Neural crest cell (in vitro differentiated cells): ENCODE measurements at regions not wholly inside any gene's neighbourhood (a gene's known extent, or its start where the extent isn't known, plus 50 kb on each side); places are given as distances from the start of the nearest gene placed in this dataset.

Experiments
- DNase-seq: peaks from one replicate; pipeline ENCODE4 v3.0.0; 2021; ENCODE audit warnings: low read depth, mixed read lengths, low spot score
- H3K27ac Mint-ChIP-seq: one replicate; pipeline ENCODE4 v1.8.0; 2021; ENCODE audit warnings: mild to moderate bottlenecking, mixed read lengths; ENCODE audit not compliant: unreplicated experiment
- H3K27me3 Mint-ChIP-seq: 2 replicates; pipeline ENCODE4 v1.8.0; 2021; ENCODE audit warnings: low read depth, mild to moderate bottlenecking, mixed read lengths
- H3K36me3 Mint-ChIP-seq: 2 replicates; pipeline ENCODE4 v1.8.0; 2021; ENCODE audit warnings: low read depth, mild to moderate bottlenecking, mixed read lengths
- H3K4me1 Mint-ChIP-seq: 2 replicates; pipeline ENCODE4 v1.8.0; 2021; ENCODE audit warnings: mixed read lengths
- H3K4me3 Mint-ChIP-seq: one replicate; pipeline ENCODE4 v1.8.0; 2021; ENCODE audit warnings: mild to moderate bottlenecking, mixed read lengths
- H3K9me3 Mint-ChIP-seq: 2 replicates; pipeline ENCODE4 v1.8.0; 2021; ENCODE audit warnings: mixed read lengths
- CTCF ChIP-seq: fragments of 200-600 bp; sonication (generic); conservative IDR thresholded peaks from 2 replicates; pipeline ENCODE4 v1.5.0; 2021; ENCODE audit warnings: antibody characterized with exemption, mild to moderate bottlenecking

GRCh38 chr2:33727361-33728032, 128.4 kb upstream of the FAM98A start:
- no peaks in the 10 kb centered on the region for H3K36me3 Mint-ChIP-seq
- H3K4me3 Mint-ChIP-seq, result no peak overlapping the region
- H3K27ac Mint-ChIP-seq, result no peak overlapping the region
- no peak for DNase-seq
- peaks cover 10% of the 10 kb centered on the region for H3K4me1 Mint-ChIP-seq
- H3K27me3 Mint-ChIP-seq, result no peaks in the 10 kb centered on the region
- no peak for TF ChIP-seq CTCF
- H3K9me3 Mint-ChIP-seq, result peaks cover 3% of the 10 kb centered on the region

- H3K36me3 Mint-ChIP-seq, result no peaks in the 10 kb centered on the region
- peaks cover 3% of the 10 kb centered on the region for H3K9me3 Mint-ChIP-seq
- H3K27ac Mint-ChIP-seq, result peak overlapping the region; percentile 82
- TF ChIP-seq CTCF, result no peak
- DNase-seq, result no peak
- H3K4me1 Mint-ChIP-seq, result peaks cover 10% of the 10 kb centered on the region
- H3K27me3 Mint-ChIP-seq, result no peaks in the 10 kb centered on the region
- no peak overlapping the region for H3K4me3 Mint-ChIP-seq
Measured at GRCh38 chr2:33726415-33726814, 127.3 kb upstream of the FAM98A start.

DNA sequence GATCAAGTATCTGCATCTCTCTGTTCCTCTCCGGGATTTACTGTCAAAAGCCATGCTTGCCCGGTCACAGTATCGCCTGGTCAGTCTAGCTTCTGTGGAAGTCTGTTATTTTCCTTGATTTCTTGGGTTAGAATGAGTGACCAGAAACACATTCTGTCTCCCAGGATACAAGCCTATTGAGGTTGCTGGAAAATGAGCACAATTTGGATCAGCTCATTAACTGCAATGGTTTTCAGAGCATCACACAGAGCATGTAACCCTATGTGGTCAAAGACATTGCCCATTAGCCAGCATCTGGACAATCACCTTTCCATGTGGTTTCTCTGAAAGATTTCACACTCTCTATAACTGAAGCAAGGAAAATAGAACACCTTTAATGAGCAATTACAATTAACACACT, 124.2 kb upstream of the FAM98A start:
- Mint-ChIP-seq H3K4me3 (no peak overlapping the region), H3K4me1 (no peaks in the 10 kb centered on the region), H3K36me3 (no peaks in the 10 kb centered on the region), H3K9me3 (peaks cover 3% of the 10 kb centered on the region), H3K27me3 (no peaks in the 10 kb centered on the region), H3K27ac (no peak overlapping the region)
- DNase-seq, result no peak
- TF ChIP-seq CTCF, result no peak

DNA sequence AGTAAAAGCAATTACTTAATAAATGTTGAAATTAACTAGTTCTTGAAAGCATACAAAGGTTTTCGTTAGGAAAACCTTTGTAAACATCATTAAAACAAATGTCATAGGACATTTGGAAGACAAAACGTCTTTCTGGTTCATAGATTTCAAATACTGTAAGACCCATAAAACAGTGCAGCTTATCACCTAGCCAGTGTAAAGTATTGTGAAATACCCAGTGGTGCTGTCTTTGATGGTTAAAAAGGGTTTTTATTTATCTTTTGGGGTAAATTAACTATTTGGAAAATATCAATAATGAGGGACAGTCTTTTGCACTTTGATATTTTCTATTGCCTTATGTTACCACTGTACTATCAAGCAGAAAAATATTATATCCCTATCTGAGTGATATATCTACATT, 120.0 kb upstream of the FAM98A start:
- Mint-ChIP-seq H3K4me1 (no peaks in the 10 kb centered on the region), H3K27ac (no peak overlapping the region), H3K27me3 (no peaks in the 10 kb centered on the region), H3K36me3 (no peaks in the 10 kb centered on the region), H3K9me3 (peaks cover 3% of the 10 kb centered on the region), H3K4me3 (no peak overlapping the region)
- DNase-seq, result no peak
- no peak for TF ChIP-seq CTCF

DNA sequence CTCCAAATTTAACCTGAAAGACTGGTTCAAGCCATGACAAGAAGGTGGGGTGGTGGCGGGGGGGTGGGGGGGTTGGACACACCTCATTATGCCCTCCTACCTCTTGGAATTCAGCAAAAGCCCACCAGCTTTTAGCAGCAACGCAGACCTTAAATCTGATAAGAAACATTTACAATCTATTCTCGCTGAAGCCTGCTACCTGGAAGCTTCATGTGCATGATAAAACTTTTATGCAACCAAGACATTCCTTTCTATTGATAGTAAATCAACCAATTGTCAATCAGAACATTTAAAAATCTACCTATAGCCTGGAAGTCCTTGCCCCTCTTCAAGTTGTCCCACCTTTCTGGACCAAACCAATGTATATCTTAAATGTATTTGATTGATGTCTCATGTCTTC, 113.6 kb upstream of the FAM98A start:
- DNase-seq, result no peak
- H3K27ac Mint-ChIP-seq, result no peak overlapping the region
- no peaks in the 10 kb centered on the region for H3K36me3 Mint-ChIP-seq
- TF ChIP-seq CTCF, result no peak
- H3K9me3 Mint-ChIP-seq, result peaks cover 3% of the 10 kb centered on the region
- H3K4me3 Mint-ChIP-seq, result no peak overlapping the region
- H3K4me1 Mint-ChIP-seq, result no peaks in the 10 kb centered on the region
- no peaks in the 10 kb centered on the region for H3K27me3 Mint-ChIP-seq

GRCh38 chr2:33709951-33710350, 110.9 kb upstream of the FAM98A start:
- Mint-ChIP-seq H3K4me1 (peaks cover 7% of the 10 kb centered on the region), H3K9me3 (peaks cover 3% of the 10 kb centered on the region), H3K36me3 (no peaks in the 10 kb centered on the region), H3K27ac (no peak overlapping the region), H3K27me3 (no peaks in the 10 kb centered on the region), H3K4me3 (no peak overlapping the region)
- no peak for TF ChIP-seq CTCF
- DNase-seq, result no peak
